ENCODE measurements at regions not wholly inside any gene's neighbourhood (a gene's known extent, or its start where the extent isn't known, plus 50 kb on each side); places are given as distances from the start of the nearest gene placed in this dataset.

- Histone ChIP-seq H3K9ac (ENCODE audit: insufficient read depth in 1 of 2, low read length in 2 of 2) (no peak overlapping the region), H3K36me3 (ENCODE audit: control insufficient read depth in 4 of 4, insufficient read depth in 4 of 4, low read length in 4 of 4) (no peaks in the 10 kb centered on the region), H3K27me3 (ENCODE audit: control insufficient read depth in 3 of 3, insufficient read depth in 3 of 3, low read length in 2 of 3) (no peaks in the 10 kb centered on the region), H3K9me3 (ENCODE audit: control insufficient read depth in 4 of 4, insufficient read depth in 3 of 4, low read length in 3 of 4) (no peaks in the 10 kb centered on the region), H3K4me1 (ENCODE audit: control insufficient read depth in 5 of 5, insufficient read depth in 5 of 5, low read length in 5 of 5) (no peaks in the 10 kb centered on the region), H3K27ac (ENCODE audit: low read depth in 1 of 2, low read length in 1 of 2) (no peak overlapping the region), H3K4me3 (no peak overlapping the region)
- DNase-seq, result no peak
- no peak for ATAC-seq (ENCODE audit: insufficient read depth, low FRiP score)
- TF ChIP-seq CTCF (IDR thresholded peaks at IDR 0.05; ENCODE audit: control extremely low read depth, extremely low read depth), result no peak
- WGBS, 2 donors, result 82% methylated on average over 3 of the region's 3 CpGs
Observed at GRCh38 chr5:34469971-34470370, 186.2 kb upstream of the RAI14 start.

GRCh38 chr5:34474573-34475021 lies 181.5 kb upstream of the RAI14 start:
- DNase-seq (peak; percentile 48 to 80 (median 78)), ATAC-seq (ENCODE audit: insufficient read depth, low FRiP score) (peak; percentile 88)
- TF ChIP-seq CTCF (IDR thresholded peaks at IDR 0.05; ENCODE audit: control extremely low read depth, extremely low read depth), result peak; percentile 87
- Histone ChIP-seq H3K4me1 (ENCODE audit: control insufficient read depth in 5 of 5, insufficient read depth in 5 of 5, low read length in 5 of 5) (peaks cover 0 to 7% (median 0%) of the 10 kb centered on the region in 5 donors), H3K9ac (ENCODE audit: insufficient read depth in 1 of 2, low read length in 2 of 2) (no peak overlapping the region), H3K4me3 (no peak overlapping the region), H3K36me3 (ENCODE audit: control insufficient read depth in 4 of 4, insufficient read depth in 4 of 4, low read length in 4 of 4) (no peaks in the 10 kb centered on the region), H3K27ac (ENCODE audit: low read depth in 1 of 2, low read length in 1 of 2) (no peak overlapping the region), H3K9me3 (ENCODE audit: control insufficient read depth in 4 of 4, insufficient read depth in 3 of 4, low read length in 3 of 4) (peaks cover 0 to 2% (median 0%) of the 10 kb centered on the region in 4 donors), H3K27me3 (ENCODE audit: control insufficient read depth in 3 of 3, insufficient read depth in 3 of 3, low read length in 2 of 3) (no peaks in the 10 kb centered on the region)
- WGBS, 2 donors, result 35 to 41% methylated on average over 4 of the region's 4 CpGs

GRCh38 chr5:34475249-34475966 lies 180.7 kb upstream of the RAI14 start:
- Histone ChIP-seq H3K4me1 (ENCODE audit: control insufficient read depth in 5 of 5, insufficient read depth in 5 of 5, low read length in 5 of 5) (peaks cover 0 to 9% (median 0%) of the 10 kb centered on the region in 5 donors), H3K9ac (ENCODE audit: insufficient read depth in 1 of 2, low read length in 2 of 2) (no peak overlapping the region), H3K27me3 (ENCODE audit: control insufficient read depth in 3 of 3, insufficient read depth in 3 of 3, low read length in 2 of 3) (no peaks in the 10 kb centered on the region), H3K27ac (ENCODE audit: low read depth in 1 of 2, low read length in 1 of 2) (no peak overlapping the region), H3K4me3 (no peak overlapping the region), H3K9me3 (ENCODE audit: control insufficient read depth in 4 of 4, insufficient read depth in 3 of 4, low read length in 3 of 4) (peaks cover 0 to 2% (median 0%) of the 10 kb centered on the region in 4 donors), H3K36me3 (ENCODE audit: control insufficient read depth in 4 of 4, insufficient read depth in 4 of 4, low read length in 4 of 4) (no peaks in the 10 kb centered on the region)
- no peak for DNase-seq
- 87 to 91% methylated on average over 13 of the region's 13 CpGs for WGBS, 2 donors
- ATAC-seq (ENCODE audit: insufficient read depth, low FRiP score), result no peak
- no peak for TF ChIP-seq CTCF (IDR thresholded peaks at IDR 0.05; ENCODE audit: control extremely low read depth, extremely low read depth)

All from lung (tissue), 11 donors.